NT2/D1 (cell line): ENCODE measurements at regions not wholly inside any gene's neighbourhood (a gene's known extent, or its start where the extent isn't known, plus 50 kb on each side); places are given as distances from the start of the nearest gene placed in this dataset.

Experiments
- SUZ12 ChIP-seq: IDR thresholded peaks from 2 replicates; pipeline ENCODE4 v1.6.1; 2011; ENCODE audit not compliant: insufficient read length, insufficient read depth; ENCODE audit errors: extremely low read depth
- ZNF274 ChIP-seq: IDR thresholded peaks from 2 replicates; pipeline ENCODE4 v1.6.1; 2011; ENCODE audit warnings: mild to moderate bottlenecking, low read depth, low read length

DNA sequence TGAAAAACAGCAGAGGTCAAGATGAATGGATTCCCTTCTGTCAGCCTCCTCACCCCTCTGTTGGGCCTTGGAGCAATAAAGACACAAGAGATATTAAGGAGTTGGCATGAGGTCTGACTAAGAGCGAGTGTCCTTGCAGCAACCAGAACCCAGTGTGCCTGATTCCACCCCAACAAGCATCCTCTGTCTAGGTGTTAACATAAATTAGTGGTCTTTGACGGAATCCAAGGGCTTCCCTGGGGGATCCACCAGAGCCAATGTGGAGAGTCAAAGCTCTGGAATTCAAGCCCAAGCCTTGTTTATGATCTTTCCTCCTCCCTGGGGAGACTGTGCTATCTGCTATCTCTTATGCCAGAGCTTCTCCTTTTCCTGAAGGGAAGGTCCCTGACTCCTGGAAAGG, 128.1 kb upstream of the SMIM23 start:
- TF ChIP-seq ZNF274 (no peak), SUZ12 (no peak)
